ENCODE measurements at regions not wholly inside any gene's neighbourhood (a gene's known extent, or its start where the extent isn't known, plus 50 kb on each side); places are given as distances from the start of the nearest gene placed in this dataset.

DNA sequence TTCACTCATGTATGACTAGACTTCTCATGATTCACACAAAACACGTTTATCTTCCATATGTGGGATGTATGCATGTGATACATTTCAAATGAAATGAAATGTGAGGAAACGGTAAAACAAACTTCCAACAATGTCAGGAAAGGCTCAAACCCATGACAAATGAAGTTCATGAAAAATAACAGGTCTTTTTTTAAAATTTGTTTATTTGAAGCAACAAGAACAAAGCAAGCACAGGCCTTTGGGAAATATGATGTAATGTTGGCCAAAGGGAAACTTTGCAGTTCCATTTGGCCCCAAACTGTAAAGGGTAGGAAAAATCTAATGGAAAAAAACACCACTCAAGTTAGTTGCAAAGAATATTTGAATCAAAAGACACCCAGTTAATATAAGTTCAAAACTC, 463.8 kb upstream of the ARGLU1 start:
- TF ChIP-seq, protein P1, sequence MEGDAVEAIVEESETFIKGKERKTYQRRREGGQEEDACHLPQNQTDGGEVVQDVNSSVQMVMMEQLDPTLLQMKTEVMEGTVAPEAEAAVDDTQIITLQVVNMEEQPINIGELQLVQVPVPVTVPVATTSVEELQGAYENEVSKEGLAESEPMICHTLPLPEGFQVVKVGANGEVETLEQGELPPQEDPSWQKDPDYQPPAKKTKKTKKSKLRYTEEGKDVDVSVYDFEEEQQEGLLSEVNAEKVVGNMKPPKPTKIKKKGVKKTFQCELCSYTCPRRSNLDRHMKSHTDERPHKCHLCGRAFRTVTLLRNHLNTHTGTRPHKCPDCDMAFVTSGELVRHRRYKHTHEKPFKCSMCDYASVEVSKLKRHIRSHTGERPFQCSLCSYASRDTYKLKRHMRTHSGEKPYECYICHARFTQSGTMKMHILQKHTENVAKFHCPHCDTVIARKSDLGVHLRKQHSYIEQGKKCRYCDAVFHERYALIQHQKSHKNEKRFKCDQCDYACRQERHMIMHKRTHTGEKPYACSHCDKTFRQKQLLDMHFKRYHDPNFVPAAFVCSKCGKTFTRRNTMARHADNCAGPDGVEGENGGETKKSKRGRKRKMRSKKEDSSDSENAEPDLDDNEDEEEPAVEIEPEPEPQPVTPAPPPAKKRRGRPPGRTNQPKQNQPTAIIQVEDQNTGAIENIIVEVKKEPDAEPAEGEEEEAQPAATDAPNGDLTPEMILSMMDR (IDR thresholded peaks at IDR 0.05): no peak
- no peak for TF ChIP-seq POLR2A (IDR thresholded peaks at IDR 0.05)
